OCI-M2 (cell line): ENCODE measurements at regions not wholly inside any gene's neighbourhood (a gene's known extent, or its start where the extent isn't known, plus 50 kb on each side); places are given as distances from the start of the nearest gene placed in this dataset.
"Not testable (repeated sequence)": the region's sequence is repeated elsewhere in the genome, so short reads cannot be mapped to it uniquely, and the experiment has no call there.

ENCODE experiments used
- DNase-seq: peaks from one replicate; lab custom pipeline; 2025; ENCODE audit not compliant: unreplicated experiment; lab: John Stamatoyannopoulos, UW

GRCh38 chr13:61215601-61216000 is 200.0 kb downstream of the PCDH20 start:
- DNase-seq = no peak

DNA sequence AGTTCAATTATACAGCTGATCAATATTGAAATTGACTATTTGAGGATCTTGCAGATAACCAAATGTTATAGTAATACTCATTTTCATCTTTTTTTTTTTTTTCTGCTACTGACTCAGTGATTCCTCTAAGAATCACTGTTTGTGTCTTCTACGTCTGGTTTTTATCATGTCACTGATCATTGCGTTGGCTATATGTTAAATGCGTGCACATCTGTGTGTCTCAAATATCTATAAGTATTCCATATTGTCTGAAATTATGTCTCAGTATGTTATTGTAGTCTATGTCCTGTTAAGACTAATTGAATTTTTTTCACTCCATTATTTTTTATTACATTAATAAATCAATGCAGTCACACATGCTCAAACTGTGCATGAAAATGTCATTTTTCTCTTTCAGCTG is 200.5 kb downstream of the PCDH20 start:
- no peak for DNase-seq

GRCh38 chr13:61214551-61214950 is 201.1 kb downstream of the PCDH20 start:
- DNase-seq = no peak

- DNase-seq = not testable (repeated sequence)
Measured at GRCh38 chr13:61205898-61206297, 209.8 kb downstream of the PCDH20 start.

- no peak for DNase-seq
Measured at GRCh38 chr13:61204025-61204424, 211.6 kb downstream of the PCDH20 start.

GRCh38 chr13:61202042-61202441 is 213.6 kb downstream of the PCDH20 start:
- no peak for DNase-seq

GRCh38 chr13:61192826-61193225 is 222.8 kb downstream of the PCDH20 start:
- DNase-seq = no peak

- no peak for DNase-seq
Measured at GRCh38 chr13:61188057-61188456, 227.6 kb downstream of the PCDH20 start.

- no peak for DNase-seq
Measured at GRCh38 chr13:61187471-61187870, 228.2 kb downstream of the PCDH20 start.

- DNase-seq = no peak
Measured at GRCh38 chr13:61183670-61184069, 232.0 kb downstream of the PCDH20 start.

DNA sequence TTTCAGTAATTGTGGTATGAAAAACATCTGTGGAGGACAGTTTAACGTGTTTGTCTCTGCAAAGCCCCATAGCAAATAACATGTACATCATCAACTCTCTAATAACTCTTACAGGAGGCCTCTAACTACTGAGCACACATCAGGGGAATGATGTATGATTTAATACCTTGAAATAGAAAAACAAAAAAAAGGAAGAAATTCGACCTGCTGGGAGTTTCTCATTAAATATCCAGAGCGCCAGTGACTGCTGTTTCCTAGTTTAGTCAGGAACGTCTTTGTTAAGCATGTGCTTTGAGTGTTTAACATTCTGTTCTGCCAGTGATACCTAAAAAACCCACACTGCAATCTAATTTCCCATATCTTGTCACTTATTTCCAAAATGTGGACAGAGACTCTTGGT is 235.4 kb downstream of the PCDH20 start:
- DNase-seq = no peak

DNA sequence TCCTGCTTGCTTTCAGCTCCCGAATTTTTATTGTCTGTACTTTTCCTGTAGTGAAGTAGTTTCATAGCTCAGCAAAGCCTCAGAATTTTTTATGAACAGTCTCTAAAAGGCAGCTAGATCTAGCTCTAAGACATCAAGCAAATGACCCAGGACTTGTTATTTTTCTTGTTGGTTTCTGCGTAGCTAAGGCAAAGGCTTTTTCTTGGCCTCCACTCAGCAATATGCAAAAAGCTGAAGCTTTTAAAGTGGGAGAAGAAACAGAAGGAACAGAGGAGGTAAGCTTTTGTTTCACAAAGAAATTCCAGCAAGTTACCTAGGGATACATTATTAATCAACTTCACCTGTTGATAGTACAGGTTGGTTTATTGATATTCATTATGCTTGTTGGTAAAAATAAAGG is 235.9 kb downstream of the PCDH20 start:
- DNase-seq = no peak

DNA sequence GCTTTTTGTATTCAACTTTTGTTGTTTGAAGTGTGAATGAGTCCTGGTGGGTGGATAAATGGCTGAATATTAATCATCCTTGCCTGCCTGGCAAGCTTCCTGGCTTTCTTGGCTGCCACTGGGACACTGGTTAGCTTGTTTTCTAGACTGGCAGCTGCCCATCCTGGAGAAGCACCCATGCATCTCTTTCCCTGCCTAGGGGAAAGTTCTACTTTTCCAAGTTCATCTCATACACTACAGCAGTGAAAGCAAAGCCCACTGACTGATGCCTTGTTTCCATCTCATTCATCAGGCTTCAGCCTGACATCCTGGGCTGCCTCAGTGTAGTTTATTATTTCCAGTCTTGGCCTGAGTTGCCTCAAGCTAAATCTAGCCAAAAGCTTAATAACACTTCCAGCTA is 244.8 kb downstream of the PCDH20 start:
- no peak for DNase-seq

DNA sequence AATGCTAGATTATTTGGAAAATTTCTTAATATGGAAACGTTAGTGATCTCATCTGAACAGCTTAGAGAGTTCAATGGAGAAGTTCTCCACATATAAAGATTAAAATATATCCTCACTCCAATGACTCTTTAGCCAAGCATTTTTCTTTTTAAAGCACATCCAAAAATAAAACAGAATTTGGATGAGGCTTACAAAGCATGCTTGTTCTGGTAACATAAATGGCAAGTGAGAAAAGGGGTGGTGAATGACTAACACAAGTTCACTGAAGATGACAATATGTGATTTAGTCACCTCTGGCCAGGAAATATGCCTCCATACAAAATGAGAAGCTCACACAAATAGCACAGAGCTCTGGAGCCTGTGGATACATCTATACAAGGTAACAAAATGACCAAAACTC is 253.0 kb downstream of the PCDH20 start:
- DNase-seq = no peak

DNA sequence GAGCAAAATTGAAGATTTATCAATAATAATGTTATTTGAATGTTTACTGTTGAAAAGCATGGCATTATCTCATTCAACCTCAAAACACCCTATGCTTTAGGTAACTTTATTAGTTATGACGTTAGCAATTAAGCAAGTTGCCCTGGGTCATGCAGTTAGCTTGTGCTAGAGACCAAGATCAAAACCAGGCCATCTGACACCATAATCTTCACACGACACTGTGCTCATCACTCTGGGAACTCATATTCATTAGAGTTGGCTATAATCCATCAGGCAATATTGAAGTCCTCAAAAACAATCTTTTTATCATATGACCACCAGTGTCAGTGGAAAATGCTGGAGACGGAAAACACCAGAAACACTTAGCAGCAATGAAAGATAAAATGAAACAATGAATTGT is 253.5 kb downstream of the PCDH20 start:
- no peak for DNase-seq

DNA sequence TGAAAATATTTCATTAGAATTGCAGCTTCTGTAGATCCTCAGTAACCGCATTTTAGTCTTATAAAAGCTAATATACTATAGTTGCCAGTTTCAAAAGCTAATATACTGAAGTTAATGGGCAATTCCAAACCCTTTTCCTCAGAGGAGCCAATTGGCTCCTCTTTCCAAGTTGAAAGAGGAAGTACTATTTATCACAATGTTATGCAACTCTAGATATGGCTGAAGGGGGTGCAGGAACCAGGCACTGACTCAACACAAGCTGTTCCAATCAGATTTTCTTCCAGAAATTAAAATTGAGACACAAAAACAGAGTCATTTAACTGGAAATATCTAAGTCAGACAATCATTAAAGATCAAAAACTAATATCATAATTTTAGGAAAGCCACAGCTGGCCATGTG is 258.9 kb downstream of the PCDH20 start:
- DNase-seq = peak; percentile 13

DNA sequence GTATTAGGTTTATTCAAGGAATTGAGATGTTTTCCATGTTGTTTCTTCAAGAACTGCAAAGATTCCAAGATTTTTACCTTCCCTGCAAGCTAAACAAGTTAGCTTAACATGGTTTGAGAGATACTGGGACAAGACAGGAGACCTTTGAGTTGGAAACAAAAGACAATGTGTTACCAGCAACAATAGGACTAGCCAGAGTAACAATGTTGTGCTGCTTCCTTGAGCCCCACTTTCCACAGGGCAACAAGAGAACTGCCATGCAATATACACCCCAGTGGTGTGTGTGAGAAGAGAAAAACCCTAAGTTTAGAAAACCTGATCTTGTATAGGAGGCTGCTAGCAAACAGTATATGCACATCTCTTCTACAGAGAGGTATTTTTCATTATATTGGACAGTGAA is 264.6 kb downstream of the PCDH20 start:
- DNase-seq = no peak

DNA sequence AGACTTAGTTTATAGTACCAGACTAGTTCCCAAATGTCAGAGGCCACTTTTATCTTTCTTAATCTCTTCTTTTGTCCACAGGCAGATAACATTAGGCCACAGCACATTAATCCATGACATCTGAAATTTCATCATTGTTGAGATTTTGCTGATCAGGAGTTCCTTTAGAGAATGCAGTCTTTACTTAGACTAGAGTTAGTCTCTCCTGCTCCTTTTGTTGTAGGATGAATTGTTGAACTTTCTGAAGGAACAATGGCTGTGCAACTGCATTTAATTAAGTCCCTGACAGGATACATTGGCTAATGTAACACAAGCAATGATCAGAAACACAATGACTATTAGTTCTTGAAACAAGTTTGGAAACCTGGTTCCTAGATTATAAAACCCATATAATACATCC is 266.3 kb downstream of the PCDH20 start:
- DNase-seq = no peak

- DNase-seq = no peak
Measured at GRCh38 chr13:61148691-61149315, 266.8 kb downstream of the PCDH20 start.

GRCh38 chr13:61148211-61148610 is 267.4 kb downstream of the PCDH20 start:
- no peak for DNase-seq

GRCh38 chr13:61146571-61146970 is 269.1 kb downstream of the PCDH20 start:
- DNase-seq = no peak

- no peak for DNase-seq
Measured at GRCh38 chr13:61146158-61146557, 269.5 kb downstream of the PCDH20 start.

DNA sequence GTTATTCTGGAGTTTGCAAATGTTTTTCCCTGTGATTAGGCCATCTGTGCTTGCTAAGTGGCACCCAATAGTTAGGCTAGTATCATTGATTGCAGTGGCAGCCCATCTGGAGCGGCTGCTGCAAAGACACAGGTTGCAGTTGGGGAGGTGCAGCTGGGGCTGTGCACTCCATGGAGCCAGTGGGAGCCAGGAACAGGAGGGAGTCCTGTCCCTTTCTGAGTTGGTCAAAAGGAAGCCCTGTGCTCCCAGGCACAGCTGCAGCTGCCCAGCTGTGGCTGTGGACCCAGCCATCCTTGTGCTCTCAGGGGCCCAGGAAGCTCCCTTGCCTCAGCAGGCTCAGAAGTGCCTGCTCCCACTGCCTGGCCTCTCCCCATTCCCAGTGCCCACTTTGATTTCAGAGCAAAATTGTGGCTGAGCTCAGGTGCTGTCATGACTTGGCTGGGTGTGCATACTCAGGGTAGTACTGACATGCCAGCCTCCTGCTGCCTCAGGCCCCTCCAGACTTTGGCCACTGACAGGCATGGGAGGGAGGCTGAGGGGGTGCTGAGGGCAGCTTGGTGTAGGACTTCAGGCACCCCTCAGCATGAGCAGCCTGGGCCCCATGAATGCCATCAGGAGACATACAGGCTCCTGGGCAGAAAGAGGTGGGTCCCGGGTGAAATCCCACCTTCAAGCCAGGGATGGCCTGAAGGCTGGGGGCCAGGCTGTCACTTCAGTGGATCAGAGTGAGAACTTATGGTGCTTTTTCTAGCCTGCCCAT is 270.6 kb downstream of the PCDH20 start:
- DNase-seq = no peak
